Heart left ventricle (tissue), 16 donors: ENCODE measurements at regions not wholly inside any gene's neighbourhood (a gene's known extent, or its start where the extent isn't known, plus 50 kb on each side); places are given as distances from the start of the nearest gene placed in this dataset.

Experiments
- ATAC-seq, 4 donors: fragments of 200-7000 bp; cut with Tn5 transposase; one replicate each; pipeline ENCODE4 v1.9.1; 2020 to 2022; ENCODE audit warnings: moderate library complexity in 4 of 4, mild to moderate bottlenecking in 3 of 4, moderate number of reproducible peaks in 1 of 4
- DNase-seq, 5 donors: peaks; one replicate each; pipeline ENCODE4 v3.0.0-alpha.2; 2020
- H3K27ac ChIP-seq, 12 donors: fragments of 200-600 bp; sonication (generic) in 4 of 12; one replicate each; pipeline versions ENCODE4 v1.5.0 to v1.8.0; 2016 to 2022; ENCODE audit warnings: mild to moderate bottlenecking in 2 of 12
- H3K27me3 ChIP-seq, 9 donors: fragments of 200-600 bp; sonication (generic) in 2 of 9; one replicate each; pipeline versions ENCODE4 v1.5.1 to v1.8.0; 2016 to 2022; ENCODE audit warnings: mild to moderate bottlenecking in 3 of 9
- H3K36me3 ChIP-seq, 9 donors: fragments of 200-600 bp; sonication (generic) in 2 of 9; one replicate each; pipeline versions ENCODE4 v1.5.0 to v1.8.0; 2018 to 2022; ENCODE audit warnings: mild to moderate bottlenecking in 2 of 9
- H3K4me1 ChIP-seq, 12 donors: fragments of 200-600 bp; sonication (generic) in 4 of 12; one replicate each; pipeline versions ENCODE4 v1.5.0 to v1.8.0; 2016 to 2022; ENCODE audit warnings: mild to moderate bottlenecking in 3 of 12
- H3K4me3 ChIP-seq, 12 donors: fragments of 200-600 bp; sonication (generic) in 4 of 12; one replicate each; pipeline versions ENCODE4 v1.5.0 to v1.8.0; 2017 to 2022; ENCODE audit warnings: mild to moderate bottlenecking in 9 of 12, moderate library complexity in 4 of 12
- H3K9me3 ChIP-seq, 12 donors: fragments of 200-600 bp; sonication (generic) in 4 of 12; one replicate each; pipeline versions ENCODE4 v1.5.0 to v1.8.0; 2016 to 2022; ENCODE audit warnings: mild to moderate bottlenecking in 1 of 12
- CTCF ChIP-seq, 12 donors: fragments of 200-600 bp; sonication (generic) in 4 of 12; IDR thresholded peaks; one replicate each; pipeline versions ENCODE4 v1.5.0 to v1.8.0; 2018 to 2022; ENCODE audit warnings: antibody characterized with exemption in 12 of 12, mild to moderate bottlenecking in 5 of 12
- POLR2A ChIP-seq, 2 donors: fragments of 450-650 bp; IDR thresholded peaks; one replicate each; pipeline ENCODE4 v1.6.1; 2017; ENCODE audit warnings: antibody characterized with exemption in 2 of 2, mild to moderate bottlenecking in 2 of 2, moderate library complexity in 2 of 2
- WGBS, 4 donors: extraction: QIAGEN DNeasy Blood & Tissue Kit in 2 of 4; methylation state at CpG; one replicate each; pipeline versions ENCODE4 v1.1.5 to v1.1.7; 2013 to 2018; 5-methylcytosine and 5-hydroxymethylcytosine counted together
- intact Hi-C, 10 donors: fragments of 100-400 bp; cut with DNase I; formaldehyde crosslinking; loops; one replicate each; pipeline versions ENCODE4 v1.11.1 to v1.14.2; 2022
- donor health status: ischemic (EF 13 %, LVEDD 7.1; RV severe dilation, severe dysfunction).
- donor health status: healthy with polysubstance abuse.
- donor health status: DM: no; HTN: yes; CAD: no.
- donor health status: DM: no; HTN: no; CAD: no.
- donor health status: ischemic (EF 25% LVEDD 6.9; RV normal size, moderate dysfunction).
- donor health status: ischemic (EF 25% LVEDD 5.7; RV mildly dilated, moderate dysfunction).
- donor health status: healthy.
- donor health status: DM: yes; HTN: yes; CAD: no.
- donor health status: ischemic (EF 35%, LVEDD 5.7; RV mildly dilated, moderate dysfunction).
- donor health status: nonischemic (EF 11% LVEDD 7.7; RV severe dilation, severe dysfunction).
- donor health status: DM: yes; HTN: yes; CAD: no.
- donor health status: PGD.
- donor health status: ischemic (EF 29% LVEDD 5.4; RV normal size, mild dysfunction).
- donor health status: nonischemic (EF 23%, LVEDD 6.1; RV moderate dilation, normal function).

GRCh38 chr1:169020684-169021083 lies 85.8 kb upstream of the ATP1B1 start:
- H3K27ac ChIP-seq = no peak overlapping the region
- H3K27me3 ChIP-seq = no peaks in the 10 kb centered on the region
- intact Hi-C loops = no loop called here
- TF ChIP-seq POLR2A (IDR thresholded peaks at IDR 0.05) = no peak
- no peak for TF ChIP-seq CTCF (IDR thresholded peaks at IDR 0.05)
- no peaks in the 10 kb centered on the region for H3K36me3 ChIP-seq
- no peak for DNase-seq
- H3K4me1 ChIP-seq = no peaks in the 10 kb centered on the region
- no peak overlapping the region for H3K4me3 ChIP-seq
- ATAC-seq = no peak
- no peaks in the 10 kb centered on the region for H3K9me3 ChIP-seq

- Histone ChIP-seq H3K4me3 (no peak overlapping the region), H3K27ac (no peak overlapping the region), H3K27me3 (no peaks in the 10 kb centered on the region), H3K9me3 (no peaks in the 10 kb centered on the region), H3K36me3 (no peaks in the 10 kb centered on the region), H3K4me1 (no peaks in the 10 kb centered on the region)
- intact Hi-C loops = no loop called here
- DNase-seq (no peak), ATAC-seq (no peak)
- 94 to 99% (median 95%) methylated on average over 1 of the region's 1 CpG for WGBS, 4 donors
- TF ChIP-seq POLR2A (IDR thresholded peaks at IDR 0.05) = no peak
- no peak for TF ChIP-seq CTCF (IDR thresholded peaks at IDR 0.05)
These were observed 83.8 kb upstream of the ATP1B1 start for GRCh38 chr1:169022648-169023047.

- Histone ChIP-seq H3K4me3 (no peak overlapping the region), H3K9me3 (no peaks in the 10 kb centered on the region), H3K36me3 (no peaks in the 10 kb centered on the region), H3K27me3 (no peaks in the 10 kb centered on the region), H3K27ac (no peak overlapping the region), H3K4me1 (peaks cover 0 to 8% (median 0%) of the 10 kb centered on the region in 12 donors)
- intact Hi-C loops = no loop called here
- TF ChIP-seq POLR2A (IDR thresholded peaks at IDR 0.05) (no peak), CTCF (IDR thresholded peaks at IDR 0.05) (no peak)
- DNase-seq = no peak
- ATAC-seq = no peak
These were observed 82.2 kb upstream of the ATP1B1 start for GRCh38 chr1:169024255-169024654.

- ATAC-seq (no peak), DNase-seq (no peak)
- WGBS, 4 donors = 90 to 96% (median 91%) methylated on average over 1 of the region's 1 CpG
- H3K4me3 ChIP-seq = no peak overlapping the region
- no peaks in the 10 kb centered on the region for H3K36me3 ChIP-seq
- H3K27me3 ChIP-seq = no peaks in the 10 kb centered on the region
- no peak overlapping the region for H3K27ac ChIP-seq
- TF ChIP-seq POLR2A (IDR thresholded peaks at IDR 0.05) (no peak), CTCF (IDR thresholded peaks at IDR 0.05) (no peak)
- intact Hi-C loops = no loop called here
- peaks cover 0 to 8% (median 0%) of the 10 kb centered on the region in 12 donors for H3K4me1 ChIP-seq
- no peaks in the 10 kb centered on the region for H3K9me3 ChIP-seq
These were observed 81.7 kb upstream of the ATP1B1 start for GRCh38 chr1:169024800-169025271.
